NCI-H2196 (cell line): ENCODE measurements at regions not wholly inside any gene's neighbourhood (a gene's known extent, or its start where the extent isn't known, plus 50 kb on each side); places are given as distances from the start of the nearest gene placed in this dataset.

Source experiments
- DNase-seq: peaks from one replicate; lab custom pipeline; 2025; ENCODE audit not compliant: unreplicated experiment; lab: John Stamatoyannopoulos, UW

DNA sequence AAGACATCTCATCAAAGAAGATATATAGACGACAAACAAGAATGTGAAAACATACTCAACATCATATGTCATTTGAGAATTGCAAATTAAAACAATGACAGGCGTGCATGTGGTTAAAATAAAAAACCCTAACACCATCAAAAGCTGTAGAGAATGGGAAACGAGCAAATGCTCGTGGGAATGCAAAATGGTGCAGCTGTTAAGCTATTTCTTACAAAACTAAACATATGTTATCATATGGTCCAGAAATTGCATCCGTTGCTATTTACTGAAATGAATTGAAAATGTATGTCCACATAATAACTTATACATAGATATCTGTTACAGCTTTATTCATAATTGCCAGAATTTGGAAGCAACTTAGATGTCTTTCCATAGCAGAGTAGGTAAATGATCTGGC lies 574.4 kb downstream of the TNS3 start:
- no peak for DNase-seq

DNA sequence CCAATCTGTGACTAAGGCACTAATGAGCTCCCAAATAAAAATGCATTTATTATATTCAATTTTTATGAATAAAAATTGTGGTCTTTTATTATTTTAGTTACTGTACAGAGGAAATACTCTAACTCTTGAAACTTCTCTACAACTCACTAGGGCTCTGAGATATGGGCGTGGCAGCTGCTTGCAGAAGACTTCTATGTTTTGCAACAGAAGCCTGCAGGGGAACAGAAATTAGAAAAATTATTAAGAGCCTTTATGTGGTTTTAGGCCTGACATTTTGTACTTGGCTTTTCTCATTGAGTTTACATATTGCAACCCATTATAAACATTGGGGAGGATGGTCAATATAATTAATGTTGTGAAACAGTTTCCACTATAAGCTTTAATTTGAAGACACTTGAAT lies 581.4 kb downstream of the TNS3 start:
- DNase-seq = no peak

DNA sequence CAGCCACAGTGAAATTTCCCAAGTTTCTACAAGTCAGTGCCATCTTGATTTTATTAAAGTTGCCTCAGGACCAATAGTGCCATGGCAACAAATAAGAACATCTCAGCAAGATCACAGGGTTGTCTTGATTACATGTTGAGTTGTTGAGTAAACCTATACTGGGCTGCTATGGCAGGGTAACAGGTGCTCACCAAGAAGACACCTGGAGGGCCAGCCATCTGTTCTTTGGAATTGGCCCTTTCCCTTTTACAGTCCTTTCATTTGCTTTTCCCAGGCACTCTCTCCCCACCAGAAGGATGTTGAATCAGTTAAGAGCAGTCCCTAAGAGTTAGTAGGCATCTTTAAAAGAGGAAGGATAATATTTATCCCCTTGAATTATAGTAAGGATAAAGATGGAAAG lies 582.0 kb downstream of the TNS3 start:
- no peak for DNase-seq

DNA sequence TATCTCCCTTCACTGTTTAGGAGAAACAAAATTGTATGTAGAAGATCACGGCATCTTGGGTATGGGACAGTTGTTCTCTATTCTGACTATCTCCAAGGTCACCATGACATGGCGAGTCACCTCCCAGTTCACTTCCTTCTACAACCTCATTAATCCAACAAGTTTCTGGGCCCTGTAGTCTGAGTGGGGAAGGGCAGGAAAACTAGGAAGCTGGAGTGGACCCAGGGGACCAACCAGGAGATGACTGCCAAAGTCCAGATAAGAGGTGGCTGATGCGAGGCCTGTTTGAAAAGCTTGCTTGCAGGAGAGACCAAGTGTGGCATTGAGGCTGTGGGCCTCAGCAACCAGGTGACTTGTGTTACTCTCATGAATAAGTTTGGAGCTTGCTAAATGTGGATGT lies 584.9 kb downstream of the TNS3 start:
- no peak for DNase-seq

DNA sequence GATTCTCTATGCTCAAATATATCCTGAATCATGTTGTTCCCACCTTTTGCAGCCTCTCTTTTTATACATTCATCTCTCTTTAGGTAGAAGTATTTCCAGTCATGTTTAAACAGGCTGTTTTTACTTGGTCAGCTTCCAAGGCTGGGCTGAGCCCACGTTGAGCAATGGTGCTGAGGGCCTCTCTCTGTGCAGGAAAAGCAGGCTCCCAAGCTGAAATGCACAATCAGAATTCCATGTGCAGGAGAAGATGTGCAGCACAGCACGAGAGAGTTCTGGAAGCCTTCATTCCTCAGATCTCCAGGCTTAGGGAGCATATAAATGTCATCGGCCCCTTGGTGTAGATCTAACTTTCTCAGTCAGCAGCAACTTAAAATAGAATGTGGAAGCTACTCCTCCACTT lies 588.5 kb downstream of the TNS3 start:
- DNase-seq = no peak

DNA sequence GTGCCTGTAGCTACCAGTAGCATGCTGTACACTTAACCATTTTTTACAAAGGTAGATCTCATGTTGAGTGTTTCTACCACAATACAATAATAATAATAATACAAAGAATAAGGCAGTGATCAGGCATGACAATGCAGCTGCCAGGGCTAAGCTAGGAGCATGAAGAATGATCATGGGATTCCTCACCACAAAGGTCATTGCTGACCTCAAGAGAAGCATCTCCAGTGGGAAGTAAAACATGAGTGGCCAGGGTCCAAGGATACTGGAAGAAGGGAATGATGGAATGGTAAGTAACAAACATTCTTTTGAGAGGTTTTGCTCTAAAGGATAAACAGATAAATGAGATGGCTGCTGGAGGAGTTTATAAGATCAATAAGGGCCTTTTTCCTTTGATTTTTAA lies 591.1 kb downstream of the TNS3 start:
- DNase-seq = no peak

DNA sequence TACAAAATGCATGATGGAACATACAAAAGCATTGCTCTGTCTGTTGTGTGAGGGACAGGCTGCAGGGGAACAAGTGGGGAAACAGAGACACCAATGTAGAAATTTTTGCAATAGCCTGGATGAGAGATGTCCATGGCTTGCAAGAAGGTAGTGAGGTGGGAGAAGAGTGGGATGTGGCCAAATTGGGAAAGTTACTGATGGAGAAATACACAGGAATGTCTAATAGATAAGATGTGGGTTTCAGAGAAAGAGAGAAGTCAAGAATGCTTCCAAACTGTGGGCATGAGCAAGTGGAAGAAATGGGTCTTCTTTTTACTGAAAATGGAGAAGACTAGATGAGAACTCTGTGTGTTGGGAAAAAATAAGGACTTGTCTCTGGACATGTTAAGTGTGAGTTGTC lies 592.7 kb downstream of the TNS3 start:
- no peak for DNase-seq

DNA sequence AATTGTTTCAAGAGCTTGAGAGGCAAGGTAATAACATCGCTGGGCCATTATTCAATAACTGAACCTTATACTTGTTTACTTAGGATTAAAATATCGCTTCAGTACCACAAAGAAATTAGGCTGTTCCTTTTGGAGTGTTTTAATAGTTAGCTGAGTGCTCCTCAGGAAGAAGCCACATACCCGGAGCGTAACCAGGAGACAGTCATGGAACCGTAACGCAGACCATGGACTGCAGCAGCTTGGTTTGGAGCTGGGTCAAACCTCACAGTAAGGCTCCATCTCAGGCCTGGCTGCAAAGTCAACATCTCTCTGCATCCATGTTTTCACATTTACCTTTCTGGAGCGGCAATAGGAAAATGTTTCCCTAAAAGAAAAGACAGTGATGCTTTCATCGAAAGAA lies 599.0 kb downstream of the TNS3 start:
- DNase-seq = no peak

DNA sequence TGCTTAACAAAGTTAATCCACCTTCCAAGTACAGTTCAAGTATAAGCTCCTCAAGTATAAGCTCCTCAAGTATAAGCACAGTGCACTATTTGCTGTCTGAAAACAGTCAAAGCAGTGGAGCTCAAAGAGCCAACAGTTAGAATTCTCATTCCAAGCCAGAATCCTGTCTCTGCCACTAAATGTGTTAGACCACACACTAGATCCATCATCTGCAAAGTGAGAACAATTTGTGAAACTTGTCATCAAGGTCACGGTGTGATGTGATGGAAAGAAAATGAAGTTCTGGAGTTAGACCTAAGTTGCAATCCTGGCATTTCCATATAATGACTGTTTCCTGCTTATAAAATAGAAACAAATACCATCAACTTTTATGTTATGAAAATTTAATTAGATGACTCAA lies 602.5 kb downstream of the TNS3 start:
- DNase-seq = no peak

DNA sequence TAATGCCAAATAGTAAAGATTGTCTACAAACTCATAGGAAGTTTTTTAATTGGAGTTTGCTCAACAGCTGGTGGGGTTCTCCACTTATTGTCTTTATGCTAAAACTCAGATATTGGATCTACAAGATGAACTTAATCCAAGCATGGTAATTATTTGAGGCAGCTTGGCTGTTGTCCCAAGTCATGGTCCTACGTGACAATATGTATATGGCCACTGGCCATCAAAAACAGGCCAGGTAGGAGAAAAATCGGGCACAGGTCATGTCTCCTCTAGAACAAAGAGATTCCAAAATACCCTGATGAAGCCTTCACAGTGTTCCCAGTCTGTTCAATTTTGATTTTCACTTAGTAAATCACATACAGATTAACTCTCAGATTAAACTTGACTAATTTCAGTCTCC lies 606.4 kb downstream of the TNS3 start:
- no peak for DNase-seq

DNA sequence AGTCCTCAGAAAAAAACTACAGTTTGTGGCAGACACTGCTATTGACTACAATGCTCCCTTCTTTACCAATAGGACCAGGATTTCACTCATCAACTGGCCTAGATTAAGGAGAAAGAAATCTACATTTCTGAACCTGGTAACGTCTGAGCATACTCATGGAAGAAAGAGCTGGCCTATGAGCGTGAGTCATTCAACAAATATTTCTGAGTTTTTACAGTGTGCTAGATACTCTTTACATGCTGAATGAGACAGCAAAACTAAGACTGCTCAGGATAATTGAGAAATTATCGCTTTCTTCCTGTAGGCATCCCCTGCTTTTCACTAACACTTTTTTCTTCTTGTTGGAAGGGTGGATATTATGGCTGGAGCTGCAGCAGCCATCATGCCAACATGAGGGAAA lies 609.7 kb downstream of the TNS3 start:
- no peak for DNase-seq

DNA sequence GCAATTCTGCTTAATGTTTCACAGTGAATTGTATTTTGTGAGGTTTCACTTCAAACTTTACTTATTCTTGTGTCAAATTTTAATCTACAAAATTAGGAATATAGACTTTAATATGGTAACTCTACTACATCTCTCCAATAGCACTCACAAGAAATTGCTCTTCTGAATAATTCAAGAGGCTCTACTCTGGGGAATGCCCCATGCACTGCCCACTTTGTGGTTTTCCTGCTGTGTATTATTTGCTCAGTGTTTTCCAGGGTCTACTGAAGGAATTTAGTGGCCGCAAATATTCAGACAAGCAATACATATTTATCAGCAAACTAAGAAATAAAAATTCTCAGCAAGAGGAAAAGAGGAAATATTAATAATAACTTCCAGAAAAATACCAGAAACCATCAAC lies 611.4 kb downstream of the TNS3 start:
- DNase-seq = no peak

DNA sequence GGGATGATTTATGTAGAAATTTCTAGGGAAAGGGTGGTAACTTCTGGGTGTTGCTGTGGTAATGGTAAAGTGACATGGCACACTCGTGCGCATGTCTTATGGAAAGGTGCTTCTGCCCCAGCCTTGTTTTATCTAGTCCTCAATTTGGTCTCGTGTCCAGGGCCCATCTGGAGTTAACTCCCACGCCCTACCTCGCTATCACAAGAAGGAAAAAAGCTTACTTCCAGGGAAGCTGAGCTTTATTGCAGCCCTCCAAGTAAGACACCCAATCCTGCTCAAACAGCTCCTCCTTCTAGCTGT lies 611.8 kb downstream of the TNS3 start:
- DNase-seq = no peak

DNA sequence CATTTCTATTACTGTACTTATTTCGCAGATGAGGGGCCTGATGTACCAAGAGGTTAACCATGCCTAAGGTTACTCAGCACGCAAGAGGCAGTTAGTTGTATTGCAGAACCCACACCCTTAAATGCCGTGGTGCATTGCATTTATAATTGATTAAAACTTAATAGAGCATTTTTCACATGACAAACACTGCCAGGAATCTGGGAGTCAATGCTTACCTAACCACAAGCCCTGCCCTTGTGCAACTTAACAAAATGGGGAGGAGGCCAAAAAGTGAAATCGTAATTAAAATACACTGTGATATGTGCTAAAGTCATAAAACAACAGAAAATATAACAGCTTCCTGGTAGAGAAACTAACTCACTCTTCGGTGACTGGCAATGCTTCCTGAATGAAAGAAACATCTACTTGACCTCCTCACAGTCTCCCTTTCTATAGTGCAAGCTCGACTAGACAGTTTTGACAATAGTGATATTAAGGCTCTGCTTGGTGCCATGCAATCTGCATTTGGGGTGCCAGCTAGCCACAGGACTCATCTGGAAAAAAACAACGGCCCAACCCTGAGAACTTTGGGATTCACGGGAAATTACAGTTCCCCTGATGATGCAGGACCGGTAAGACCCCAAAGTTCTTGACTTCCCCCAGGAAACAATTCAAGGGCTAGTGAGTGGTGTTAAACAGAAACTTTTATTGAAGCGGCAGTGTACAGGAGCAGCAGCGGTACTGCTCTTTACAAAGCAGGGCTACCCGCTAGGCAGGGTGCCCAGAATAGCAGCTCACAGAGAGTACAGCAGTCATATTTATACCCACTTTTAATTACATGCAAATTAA lies 612.4 kb downstream of the TNS3 start:
- DNase-seq = no peak

DNA sequence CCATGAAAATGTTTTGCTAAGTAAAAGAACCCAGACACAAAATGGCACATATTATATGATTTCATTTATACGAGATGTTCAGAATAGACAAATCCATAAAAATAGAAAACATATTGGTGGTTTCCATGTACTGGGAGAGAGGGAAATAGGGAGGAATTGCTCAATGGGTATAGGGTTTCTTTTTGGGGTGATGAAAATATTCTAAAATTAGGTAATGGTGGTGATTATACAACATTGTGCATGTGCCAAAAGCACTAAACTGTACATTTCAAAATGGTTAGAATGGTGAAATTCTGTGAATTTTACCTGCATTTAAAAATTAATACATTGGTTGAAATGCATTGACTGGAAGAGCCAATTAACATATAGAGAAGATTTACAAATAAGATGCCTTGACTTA lies 613.9 kb downstream of the TNS3 start:
- DNase-seq = no peak

DNA sequence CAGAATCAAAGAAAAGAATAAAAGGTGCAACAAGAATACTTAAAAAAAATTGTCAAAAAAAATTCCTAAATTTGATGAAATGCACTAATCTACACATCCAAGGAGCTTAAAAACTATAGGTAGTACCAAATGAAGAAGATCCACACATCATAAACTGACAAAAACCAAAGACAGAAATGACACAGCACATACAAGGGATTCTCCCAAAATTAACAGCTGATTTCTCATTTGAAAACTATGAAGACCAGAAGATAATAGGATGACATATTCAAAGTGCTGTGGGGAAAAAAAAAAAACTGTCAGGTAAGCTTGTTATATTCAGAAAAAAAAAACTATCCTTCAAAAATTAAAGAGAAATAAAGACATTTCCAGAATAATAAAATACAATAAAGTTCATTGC lies 618.2 kb downstream of the TNS3 start:
- DNase-seq = no peak

DNA sequence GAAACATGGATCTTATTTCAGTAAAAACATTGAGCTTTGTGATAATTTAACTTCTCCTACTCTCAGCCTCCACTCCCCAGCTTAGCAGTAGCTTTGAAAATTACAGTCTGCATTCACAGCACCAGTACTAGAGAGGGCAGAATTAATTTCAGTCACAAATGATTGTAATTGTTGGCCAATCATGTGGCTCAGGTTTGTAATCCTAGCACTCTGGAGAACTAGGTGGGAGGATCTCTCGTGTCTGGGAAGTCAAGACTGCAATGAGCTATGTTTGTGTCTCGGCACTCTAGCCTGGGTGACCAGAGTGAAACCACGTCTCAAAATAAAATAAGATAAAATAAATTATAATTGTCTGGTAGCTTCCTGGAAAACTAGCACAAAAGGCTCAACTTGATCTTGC lies 620.9 kb downstream of the TNS3 start:
- no peak for DNase-seq

DNA sequence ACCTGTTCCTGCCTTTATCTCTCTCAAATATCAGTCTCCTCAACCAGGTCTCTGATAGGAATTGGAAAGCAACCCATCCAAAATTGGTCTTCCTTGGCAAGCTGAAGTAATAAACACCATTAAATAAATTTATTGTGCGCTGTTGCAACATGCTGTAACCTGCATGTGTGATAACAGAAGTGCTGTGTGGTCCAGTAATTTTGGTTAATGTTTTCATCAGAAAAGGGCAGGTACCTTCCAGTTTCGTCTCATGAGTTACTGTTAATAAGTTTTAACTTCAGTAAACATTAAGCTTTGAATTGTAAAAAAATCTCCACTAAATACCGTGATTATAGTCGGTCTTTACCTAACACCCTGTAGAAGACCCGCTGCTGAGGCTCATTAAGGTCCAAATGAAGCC lies 624.7 kb downstream of the TNS3 start:
- DNase-seq = no peak

DNA sequence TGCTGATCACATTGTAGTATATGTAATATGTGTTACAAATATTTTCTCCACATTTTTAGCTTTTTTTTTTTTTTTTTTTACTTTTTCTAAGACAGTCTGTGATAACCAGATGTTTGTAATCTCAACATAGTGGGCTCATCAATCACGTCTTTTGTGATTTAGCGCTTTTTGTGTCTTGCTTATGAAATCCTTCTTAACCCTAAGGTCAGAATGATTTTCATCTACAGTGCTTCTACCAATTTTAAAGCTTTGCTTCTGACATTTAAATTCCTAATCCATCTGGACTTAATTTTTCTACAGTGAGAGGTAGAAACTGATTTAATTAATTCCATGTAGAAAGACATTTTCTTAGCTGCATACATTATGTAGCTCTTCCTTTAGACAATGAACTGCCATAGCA lies 626.4 kb downstream of the TNS3 start:
- no peak for DNase-seq

DNA sequence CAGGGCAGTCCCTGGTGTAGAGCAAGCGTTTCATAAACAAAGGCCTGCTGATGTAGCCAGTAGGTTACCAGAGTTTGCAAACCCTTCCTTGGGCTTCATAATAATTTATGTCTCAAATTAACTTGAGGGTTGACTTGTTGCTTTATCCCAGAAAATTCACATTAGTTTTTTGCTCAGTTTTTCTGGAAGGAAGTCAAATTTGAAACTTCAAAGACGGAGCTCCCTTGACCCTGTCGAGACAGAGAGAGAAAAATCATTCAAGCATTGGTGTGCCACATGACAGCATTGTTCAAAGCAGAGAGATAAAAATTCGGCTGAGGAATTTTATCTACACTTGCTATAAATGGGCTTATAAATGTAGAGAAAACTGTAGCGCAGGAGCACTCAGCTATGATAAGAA lies 627.7 kb downstream of the TNS3 start:
- no peak for DNase-seq

DNA sequence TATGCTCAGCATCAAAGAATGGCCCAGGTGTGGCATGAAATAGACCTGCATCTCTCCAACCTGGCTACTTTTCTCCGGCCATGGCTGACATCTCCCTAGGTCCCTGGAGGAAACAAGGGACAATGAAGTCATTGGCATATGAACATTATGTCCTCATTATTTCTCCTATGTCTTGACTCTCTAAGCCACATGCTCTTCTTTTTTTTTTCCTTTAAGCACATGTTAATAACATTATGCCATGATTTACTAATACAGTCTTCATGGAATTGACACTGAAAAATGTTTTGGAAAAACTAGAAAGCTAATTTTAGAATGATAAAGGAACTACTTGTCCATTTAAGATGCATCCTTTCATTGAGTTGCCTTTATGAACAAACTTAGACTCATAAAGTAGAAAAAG lies 628.9 kb downstream of the TNS3 start:
- no peak for DNase-seq

DNA sequence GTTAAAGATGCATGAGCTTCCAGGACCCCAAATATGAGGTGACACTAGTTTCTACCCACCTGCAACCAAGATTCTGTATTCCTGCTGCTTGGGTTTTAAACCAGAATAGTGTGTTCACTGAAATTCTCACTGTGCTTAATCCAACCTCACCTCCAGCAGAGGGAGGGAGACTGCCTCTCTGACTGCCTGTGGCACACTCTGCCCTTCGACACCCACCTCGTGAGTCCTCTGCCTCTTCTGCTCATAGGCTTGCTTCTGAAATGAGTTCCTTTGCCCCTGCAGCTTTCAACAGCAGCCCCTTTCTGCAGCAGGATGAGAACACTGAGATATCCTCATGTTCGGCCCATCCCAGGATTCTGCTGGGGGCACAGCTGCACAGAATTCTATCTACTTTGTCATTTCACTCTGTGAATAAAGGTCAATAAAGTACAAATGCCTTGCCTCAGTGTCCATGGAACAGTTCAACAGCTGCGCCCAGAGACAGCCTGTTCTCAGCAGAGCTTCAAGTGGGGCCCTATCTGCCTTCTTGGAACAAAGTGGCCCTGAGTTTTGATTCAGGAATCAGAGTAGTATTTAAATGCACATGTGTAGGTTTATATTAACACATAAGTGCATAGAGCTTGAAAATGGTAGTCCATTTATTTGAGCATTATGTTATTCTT lies 632.5 kb downstream of the TNS3 start:
- DNase-seq = no peak

DNA sequence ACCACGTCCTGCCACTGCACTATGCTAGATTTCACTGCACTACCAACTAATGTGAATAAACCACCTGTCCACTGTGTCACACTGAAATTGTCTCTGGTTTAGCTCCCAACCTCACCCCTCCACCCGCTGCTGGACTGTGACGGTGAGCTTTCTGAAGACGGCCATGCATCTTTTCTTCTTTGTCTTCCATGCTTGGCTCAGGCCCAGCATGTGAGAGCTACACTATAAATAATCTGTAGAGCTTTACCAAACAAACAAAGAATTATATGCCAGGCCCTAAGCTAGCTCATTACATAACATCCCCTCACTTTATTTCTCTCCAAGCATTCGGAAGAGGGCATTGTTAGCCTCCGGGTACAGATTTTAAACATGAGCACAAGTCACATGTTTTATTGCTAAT lies 633.2 kb downstream of the TNS3 start:
- no peak for DNase-seq
